ENCODE measurements at regions not wholly inside any gene's neighbourhood (a gene's known extent, or its start where the extent isn't known, plus 50 kb on each side); places are given as distances from the start of the nearest gene placed in this dataset.
"Not testable (repeated sequence)": the region's sequence is repeated elsewhere in the genome, so short reads cannot be mapped to it uniquely, and the experiment has no call there.

- Histone ChIP-seq H3K79me2 (ENCODE audit: low read length) (no peaks in the 10 kb centered on the region), H3K9ac (ENCODE audit: low read length) (no peak overlapping the region), H3K9me3 (ENCODE audit: low read length) (no peaks in the 10 kb centered on the region), H4K20me1 (ENCODE audit: low read length) (no peaks in the 10 kb centered on the region), H2AFZ (ENCODE audit: low read length) (no peak overlapping the region), H3F3A (ENCODE audit: low read length, unreplicated experiment) (no peaks in the 10 kb centered on the region), H3K27ac (ENCODE audit: low read length) (no peak overlapping the region), H3K27me3 (ENCODE audit: low read length) (no peaks in the 10 kb centered on the region), H3K4me3 (ENCODE audit: low read length) (no peak overlapping the region), H3K4me2 (ENCODE audit: low read length) (no peak overlapping the region), H3K4me1 (ENCODE audit: insufficient read depth, low read length) (no peaks in the 10 kb centered on the region), H3K9me2 (replicated peaks; ENCODE audit: low read length) (no peaks in the 10 kb centered on the region), H3K36me3 (ENCODE audit: low read depth, low read length) (no peaks in the 10 kb centered on the region)
- no TSS peak for BruUV-seq (replicated peaks)
- DNase-seq (no peak), ATAC-seq (no peak)
- ChIA-PET CTCF (no interaction called here), POLR2A (ENCODE audit: unreplicated experiment) (no interaction called here)
- no peak for TF ChIP-seq CTCF (conservative IDR thresholded peaks at IDR 0.05; ENCODE audit: low read depth, low read length)
- TF ChIP-seq EZH2phosphoT487 (IDR thresholded peaks at IDR 0.05; ENCODE audit: borderline replicate concordance, low read length) = no peak
- TF ChIP-seq EZH2 (IDR thresholded peaks at IDR 0.05; ENCODE audit: low read length, unreplicated experiment) = no peak
- intact Hi-C loops (cut with micrococcal nuclease) = no loop called here
Measured at GRCh38 chr4:64643841-64644240, 234.6 kb upstream of the TECRL start.

- Histone ChIP-seq H3F3A (ENCODE audit: low read length, unreplicated experiment) (no peaks in the 10 kb centered on the region), H3K4me2 (ENCODE audit: low read length) (no peak overlapping the region), H3K79me2 (ENCODE audit: low read length) (no peaks in the 10 kb centered on the region), H3K27me3 (ENCODE audit: low read length) (no peaks in the 10 kb centered on the region), H3K9me3 (ENCODE audit: low read length) (no peaks in the 10 kb centered on the region), H2AFZ (ENCODE audit: low read length) (no peak overlapping the region), H3K27ac (ENCODE audit: low read length) (no peak overlapping the region), H4K20me1 (ENCODE audit: low read length) (no peaks in the 10 kb centered on the region), H3K9me2 (replicated peaks; ENCODE audit: low read length) (no peaks in the 10 kb centered on the region), H3K36me3 (ENCODE audit: low read depth, low read length) (no peaks in the 10 kb centered on the region), H3K4me1 (ENCODE audit: insufficient read depth, low read length) (no peaks in the 10 kb centered on the region), H3K9ac (ENCODE audit: low read length) (no peak overlapping the region), H3K4me3 (ENCODE audit: low read length) (no peak overlapping the region)
- ATAC-seq (no peak), DNase-seq (no peak)
- BruUV-seq (replicated peaks) = no TSS peak
- TF ChIP-seq EZH2phosphoT487 (IDR thresholded peaks at IDR 0.05; ENCODE audit: borderline replicate concordance, low read length) (no peak), EZH2 (IDR thresholded peaks at IDR 0.05; ENCODE audit: low read length, unreplicated experiment) (no peak), CTCF (conservative IDR thresholded peaks at IDR 0.05; ENCODE audit: low read depth, low read length) (no peak)
- ChIA-PET CTCF (interaction anchor here (0.7 kb wide), 1 partner anchor 104 kb away, joined by 3 read pairs; no protein-coding TSS in a partner anchor), POLR2A (ENCODE audit: unreplicated experiment) (no interaction called here)
- intact Hi-C loops (cut with micrococcal nuclease) = no loop called here
Measured at GRCh38 chr4:64642936-64643335, 233.7 kb upstream of the TECRL start.

GRCh38 chr4:64640402-64640801 lies 231.2 kb upstream of the TECRL start:
- H3K4me2 ChIP-seq (ENCODE audit: low read length); BruUV-seq (replicated peaks); intact Hi-C loops (cut with micrococcal nuclease); CTCF ChIA-PET; H3K36me3 ChIP-seq (ENCODE audit: low read depth, low read length); DNase-seq; H3F3A ChIP-seq (ENCODE audit: low read length, unreplicated experiment); H3K9me3 ChIP-seq (ENCODE audit: low read length); H3K9ac ChIP-seq (ENCODE audit: low read length); ATAC-seq; H3K4me1 ChIP-seq (ENCODE audit: insufficient read depth, low read length); H3K9me2 ChIP-seq (replicated peaks; ENCODE audit: low read length); H3K4me3 ChIP-seq (ENCODE audit: low read length); H4K20me1 ChIP-seq (ENCODE audit: low read length); H3K27ac ChIP-seq (ENCODE audit: low read length); POLR2A ChIA-PET (ENCODE audit: unreplicated experiment); H3K79me2 ChIP-seq (ENCODE audit: low read length); H2AFZ ChIP-seq (ENCODE audit: low read length); H3K27me3 ChIP-seq (ENCODE audit: low read length): not testable (repeated sequence)
